GM12891 (cell line): ENCODE measurements at regions not wholly inside any gene's neighbourhood (a gene's known extent, or its start where the extent isn't known, plus 50 kb on each side); places are given as distances from the start of the nearest gene placed in this dataset.

ENCODE experiments used
- POLR2A ChIP-seq: IDR thresholded peaks from 2 replicates; pipeline ENCODE4 v1.6.1; 2011; ENCODE audit warnings: low read depth, low read length, control low read depth
- POLR2AphosphoS5 ChIP-seq: IDR thresholded peaks from 2 replicates; pipeline ENCODE4 v1.6.1; 2011; ENCODE audit warnings: low read depth, low read length, control low read depth
- TAF1 ChIP-seq: IDR thresholded peaks from 2 replicates; pipeline ENCODE4 v1.6.1; 2011; ENCODE audit warnings: low read depth, low read length, control low read depth

- no peak for TF ChIP-seq POLR2A
- no peak for TF ChIP-seq POLR2AphosphoS5
- no peak for TF ChIP-seq TAF1
Observed at GRCh38 chr4:176584031-176584606, 208.6 kb downstream of the VEGFC start.
